GF-D8 (cell line): ENCODE measurements at regions not wholly inside any gene's neighbourhood (a gene's known extent, or its start where the extent isn't known, plus 50 kb on each side); places are given as distances from the start of the nearest gene placed in this dataset.

Experiments used
- DNase-seq: peaks from one replicate; lab custom pipeline; 2025; lab: John Stamatoyannopoulos, UW

DNA sequence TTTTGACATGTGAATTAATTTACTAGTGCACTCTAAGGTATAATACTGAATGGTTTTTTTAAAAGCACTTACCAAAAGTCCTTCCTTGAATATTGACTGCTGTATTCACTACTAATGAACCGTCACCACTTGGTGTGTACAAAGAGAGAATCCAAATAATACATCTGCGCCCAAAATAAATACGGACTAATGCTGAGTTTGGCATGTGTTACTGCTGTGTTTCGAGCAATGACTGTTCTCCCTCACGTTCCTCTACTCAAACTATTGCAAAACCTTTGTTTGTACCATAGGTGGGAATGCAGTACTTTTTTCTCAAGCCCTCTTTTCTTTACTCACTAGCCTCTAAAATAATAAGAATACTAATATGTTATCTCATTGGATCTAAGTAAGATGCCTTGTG, 305.5 kb downstream of the QKI start:
- DNase-seq = no peak

DNA sequence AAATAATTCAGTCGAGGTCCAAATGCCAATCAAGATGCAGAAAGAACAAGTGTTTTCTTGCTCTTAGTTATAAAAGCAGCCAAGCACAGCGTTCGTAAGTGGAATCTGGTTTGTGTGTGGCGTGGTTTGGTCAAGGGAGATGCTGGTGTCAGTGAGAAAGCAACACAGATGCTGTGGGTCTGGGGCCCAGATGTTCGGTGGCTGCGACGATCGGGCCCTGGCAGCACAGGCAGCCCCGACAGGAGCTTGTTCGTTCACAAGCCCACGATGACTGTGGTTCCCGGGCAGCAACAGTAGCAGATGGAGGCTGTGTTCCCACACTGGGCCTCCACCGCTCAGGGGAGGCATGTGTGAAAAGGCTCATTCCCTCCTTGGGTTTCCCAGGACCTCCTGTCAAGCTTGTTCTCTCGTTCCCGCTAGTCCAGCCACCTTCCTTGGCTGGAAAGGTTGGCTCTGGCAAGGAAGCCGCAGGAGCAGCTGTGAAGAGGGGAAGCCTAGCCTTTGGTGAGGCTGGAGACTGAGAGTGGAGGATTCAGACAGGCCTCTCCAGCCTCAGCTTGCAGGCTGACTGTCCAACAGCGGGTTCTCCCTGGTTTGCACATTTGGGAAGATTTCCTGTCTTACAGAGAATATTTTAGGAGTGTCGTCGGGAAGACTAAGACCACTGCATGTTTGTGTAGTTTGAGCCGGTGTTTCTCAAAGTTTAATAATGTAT, 304.7 kb downstream of the QKI start:
- DNase-seq = no peak

DNA sequence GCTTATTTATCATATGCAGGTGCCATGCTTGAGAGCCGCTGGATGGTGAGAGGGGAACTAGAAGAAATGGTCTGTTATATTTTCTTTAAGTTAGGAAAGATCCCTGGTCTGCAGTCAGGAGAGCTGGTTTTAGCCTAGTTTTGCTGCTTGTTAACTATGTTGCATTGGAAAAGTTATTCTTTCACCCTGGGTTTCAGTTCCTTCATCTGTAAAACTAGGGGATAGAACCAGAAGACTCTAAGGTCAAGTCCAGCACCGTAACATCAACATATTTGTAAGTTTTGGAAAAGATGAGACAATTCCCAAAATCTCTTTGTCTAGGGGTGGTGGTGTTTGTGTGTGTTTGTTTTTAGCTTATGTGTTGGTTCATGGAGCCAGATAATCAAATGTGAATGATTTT, 304.0 kb downstream of the QKI start:
- DNase-seq = no peak

DNA sequence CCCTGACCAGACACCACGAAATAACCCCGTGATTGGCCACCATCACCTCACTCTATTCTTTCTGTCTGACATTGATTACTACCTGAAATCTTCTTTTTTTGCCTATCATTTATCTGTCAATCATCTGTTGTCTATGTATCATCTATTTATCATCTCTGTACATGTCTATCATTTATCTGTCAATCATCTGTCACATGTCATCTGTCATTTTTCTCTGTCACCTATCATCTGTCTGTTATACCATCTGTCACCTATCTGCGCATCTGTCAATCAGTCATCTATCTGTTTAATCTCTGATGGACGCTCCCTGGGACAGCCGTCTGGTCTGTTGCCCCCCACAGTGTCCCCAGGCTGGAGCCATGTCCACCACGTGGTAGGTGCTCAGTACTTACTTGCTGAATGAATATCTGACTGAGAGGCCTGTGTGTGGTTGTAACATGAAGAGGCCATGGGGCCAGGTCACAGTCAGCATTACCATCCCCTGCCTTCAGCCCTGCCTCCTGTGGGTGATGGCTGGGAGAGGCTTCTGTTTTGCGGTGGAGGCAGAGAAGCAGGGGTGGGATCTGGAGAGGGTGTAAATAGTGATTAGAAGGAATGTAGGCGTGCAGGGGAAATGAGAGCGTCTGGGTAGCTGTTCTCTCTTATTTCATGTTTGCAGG, 302.7 kb downstream of the QKI start:
- DNase-seq = no peak

DNA sequence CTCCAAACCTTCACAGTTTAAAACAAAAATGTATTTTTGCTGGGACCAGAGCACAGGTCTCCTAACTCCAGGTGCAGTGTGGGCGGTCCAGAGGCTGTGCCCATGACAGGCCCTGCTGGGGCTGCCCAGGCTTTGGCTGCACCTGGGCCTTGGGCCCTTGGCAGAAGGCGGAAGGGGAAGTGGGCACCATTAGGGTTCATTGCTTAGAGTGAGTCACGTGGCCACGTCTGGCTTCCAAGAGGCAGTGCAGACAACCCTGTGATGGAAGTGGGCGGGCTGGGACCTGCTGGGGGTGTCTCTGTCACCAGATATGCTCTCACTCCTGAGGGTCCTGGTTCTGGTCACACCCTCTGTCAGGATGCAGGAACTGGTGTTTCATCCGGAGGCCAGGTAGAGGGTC, 302.2 kb downstream of the QKI start:
- DNase-seq = no peak

DNA sequence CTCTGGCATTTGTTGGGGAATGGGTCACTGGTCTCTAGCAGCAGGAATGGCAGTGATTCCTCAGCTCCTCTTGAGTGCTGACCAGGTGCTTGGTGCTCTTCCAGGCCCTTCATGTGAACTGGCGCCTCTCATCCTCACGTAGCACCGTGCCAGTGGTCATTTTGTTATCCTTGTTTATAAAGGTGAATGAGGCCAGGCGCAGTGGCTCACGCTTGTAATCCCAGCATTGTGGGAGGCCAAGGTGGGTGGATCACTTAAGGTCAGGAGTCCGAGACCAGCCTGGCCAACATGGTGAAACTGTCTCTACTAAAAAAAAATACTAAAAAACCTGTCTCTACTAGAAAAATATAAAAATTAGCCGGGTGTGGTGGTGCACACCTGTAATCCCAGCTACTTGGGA, 301.3 kb downstream of the QKI start:
- no peak for DNase-seq

DNA sequence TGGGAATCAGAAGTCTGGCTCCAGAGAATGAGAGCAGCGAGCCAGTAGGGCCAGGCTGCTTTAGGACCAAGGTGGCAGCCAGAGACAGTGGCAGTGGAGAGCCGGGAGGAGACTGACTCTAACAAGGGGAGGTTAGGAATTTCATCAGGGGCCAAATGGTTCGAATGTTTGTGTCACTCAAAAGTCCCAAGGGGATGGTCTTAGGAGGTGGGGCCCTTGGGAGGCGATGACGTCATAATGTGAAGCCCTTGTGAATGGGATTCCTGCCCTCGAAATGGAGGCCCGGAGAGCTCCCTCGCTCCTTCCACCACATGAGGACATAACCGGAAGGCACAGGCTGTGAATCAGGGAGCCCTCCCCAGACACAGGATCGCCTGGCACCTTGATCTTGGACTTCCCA, 299.7 kb downstream of the QKI start:
- DNase-seq = no peak

DNA sequence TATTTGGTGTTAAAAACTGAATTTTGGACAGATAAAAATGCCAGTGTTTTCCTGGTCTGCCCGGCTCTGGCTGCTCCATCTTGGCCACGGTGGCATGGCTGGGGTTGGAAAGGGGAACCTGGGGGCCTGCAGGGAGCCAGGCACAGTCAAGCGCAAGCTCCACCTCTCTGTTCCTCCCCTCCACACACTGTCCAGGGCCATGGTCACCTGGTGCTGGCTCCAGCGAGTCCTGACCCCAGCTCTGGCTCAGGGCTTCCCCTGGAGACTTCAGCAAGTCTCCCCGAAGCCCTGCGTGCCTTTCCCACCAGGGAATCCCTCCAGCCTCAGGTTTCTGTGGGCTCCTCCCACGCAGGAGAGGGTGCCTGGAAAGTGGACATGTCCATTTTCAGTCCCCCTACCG, 298.5 kb downstream of the QKI start:
- DNase-seq = no peak

DNA sequence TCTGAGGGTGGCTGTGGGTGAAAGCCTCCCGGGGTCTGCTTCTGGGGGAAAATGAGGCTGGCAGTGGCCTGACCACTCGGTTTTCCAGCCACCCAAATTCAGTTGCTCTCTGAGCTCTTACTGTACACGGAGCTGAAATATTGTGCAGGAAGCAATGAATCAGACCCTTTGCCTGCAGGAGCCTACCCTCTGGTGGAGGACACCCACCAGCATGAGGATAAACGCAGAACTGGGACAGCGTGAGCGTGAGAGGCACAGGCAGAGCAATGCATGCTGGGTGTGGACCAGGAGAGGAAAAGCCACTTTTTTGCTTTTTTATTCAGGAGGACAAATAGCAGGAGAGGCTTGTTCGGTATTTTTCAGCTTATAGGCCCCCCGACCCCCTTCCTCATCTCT, 298.0 kb downstream of the QKI start:
- DNase-seq = peak; percentile 69

DNA sequence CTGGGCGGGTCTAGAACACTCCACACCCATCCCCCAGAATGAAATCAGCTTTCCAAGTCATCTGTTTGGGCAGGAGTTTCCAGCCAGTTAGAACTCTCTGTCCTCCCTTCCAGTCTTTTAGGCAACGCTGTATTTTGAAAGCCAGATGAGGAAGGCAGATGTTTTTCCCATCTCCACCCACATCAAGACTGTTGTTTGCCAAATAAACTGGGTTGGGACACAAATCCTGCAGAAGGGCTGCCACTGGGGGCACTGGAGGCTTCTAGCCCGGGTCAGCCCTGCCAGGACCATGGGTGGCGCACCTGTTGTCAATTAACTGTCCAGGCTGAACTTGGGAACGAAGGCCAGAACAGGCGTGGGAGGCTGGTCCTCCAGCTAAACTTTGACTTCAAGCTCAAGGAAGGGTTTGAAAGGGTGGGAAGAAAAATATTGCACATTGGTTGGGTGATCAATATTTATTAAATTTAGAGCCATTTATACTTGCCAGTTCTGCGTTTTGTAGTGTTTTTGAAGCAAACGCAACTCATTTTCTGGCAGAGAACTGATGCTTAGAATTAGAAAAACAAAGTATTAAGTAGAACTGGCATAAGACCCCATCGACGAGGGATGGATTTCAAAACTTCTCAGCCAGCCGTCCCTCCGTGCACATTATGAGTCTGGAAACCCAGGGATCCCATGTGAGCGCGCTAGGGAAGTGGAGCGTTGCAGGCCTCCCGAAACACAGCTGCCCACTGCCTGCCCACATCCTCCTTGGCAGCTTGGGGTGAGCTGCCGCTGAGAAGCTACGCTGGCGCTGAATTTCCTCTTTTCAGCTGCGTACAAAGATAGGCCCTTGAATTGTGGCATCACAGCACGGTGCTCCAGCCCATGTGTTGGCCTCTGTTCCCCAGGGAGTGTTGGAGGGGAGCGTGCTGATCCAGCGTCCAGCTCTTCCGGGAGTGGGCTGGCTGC, 297.4 kb downstream of the QKI start:
- peak; percentile 86 for DNase-seq

DNA sequence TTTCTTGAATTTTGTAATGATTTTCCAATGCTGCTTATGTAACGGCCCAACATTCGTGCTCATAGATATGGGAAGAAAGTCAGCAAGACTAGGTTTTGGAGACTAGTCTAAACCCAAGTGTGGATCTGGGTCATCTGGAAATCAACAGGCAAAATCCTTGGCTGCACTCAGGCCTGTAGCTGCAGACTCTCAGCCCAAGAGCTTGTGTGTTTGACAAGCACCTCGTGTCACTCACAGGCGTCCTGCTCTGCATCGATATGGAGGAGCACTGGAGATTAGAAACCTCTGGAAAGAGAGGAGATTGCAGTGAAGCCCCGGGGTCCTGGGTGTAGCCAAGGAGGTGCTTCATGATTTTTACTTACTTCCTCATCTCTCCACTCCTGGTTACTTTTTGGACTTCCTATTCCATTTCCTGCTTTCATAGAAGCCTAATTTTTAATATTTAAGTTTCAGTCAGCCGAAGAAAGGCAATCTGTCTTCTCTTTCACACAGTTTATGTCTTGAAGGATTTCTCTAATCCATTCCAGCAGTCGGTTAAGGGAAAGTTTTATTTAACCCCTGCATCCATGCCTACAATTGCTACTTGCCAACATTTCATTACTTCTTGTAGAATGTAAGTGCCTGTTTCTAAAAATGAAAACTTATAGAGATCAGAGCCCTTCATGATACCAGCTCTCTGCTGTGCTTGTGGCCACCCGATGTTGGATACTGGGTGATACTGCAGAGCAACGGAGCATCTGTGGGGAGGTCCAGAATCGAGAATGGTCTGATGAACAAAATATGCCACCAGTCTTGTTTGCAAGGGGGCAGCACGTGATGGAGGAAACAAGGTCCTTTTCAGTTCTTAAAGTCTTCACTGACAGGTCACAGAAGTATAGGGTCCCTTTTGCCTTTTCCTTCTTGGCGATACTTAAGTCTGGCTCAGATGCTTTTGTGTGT, 296.3 kb downstream of the QKI start:
- no peak for DNase-seq

DNA sequence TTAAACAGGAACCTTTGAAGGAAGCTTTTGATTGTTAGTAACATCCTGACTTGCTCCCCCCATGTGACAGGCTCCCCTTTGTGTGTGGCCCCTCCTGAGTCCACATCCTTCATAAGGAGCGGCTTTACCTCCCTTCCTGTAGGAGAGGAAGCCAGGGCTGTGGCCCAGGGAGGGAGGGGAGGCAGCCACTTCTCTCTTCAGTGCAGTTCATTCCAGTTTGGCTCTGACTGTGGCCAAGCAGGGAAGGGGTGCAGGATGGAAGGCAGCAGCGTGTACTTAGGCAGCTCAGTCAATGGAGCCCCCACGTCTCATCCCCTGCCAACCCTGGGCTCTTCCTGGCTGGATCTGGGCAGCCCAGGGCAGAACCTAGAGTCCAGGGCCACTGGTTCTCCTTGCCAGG, 295.2 kb downstream of the QKI start:
- no peak for DNase-seq

DNA sequence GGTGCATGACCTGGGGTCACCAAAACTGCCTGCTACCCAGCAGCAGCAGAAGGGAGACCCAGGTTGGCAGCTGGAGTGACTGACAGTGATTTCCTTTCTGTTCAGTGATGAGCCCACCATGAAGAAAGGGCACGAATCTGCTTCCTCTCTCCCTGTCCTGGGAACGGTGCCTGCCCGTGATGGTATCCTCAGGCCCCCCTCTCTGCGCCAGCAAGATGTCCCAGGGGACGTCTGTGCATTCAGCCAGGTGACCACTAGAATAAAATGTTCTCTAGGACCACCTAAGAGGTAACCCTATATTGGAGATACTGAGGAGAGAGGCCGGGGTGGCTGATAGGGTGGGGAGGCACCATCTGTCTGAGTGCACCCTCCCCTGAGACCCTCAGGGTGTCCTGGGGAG, 294.7 kb downstream of the QKI start:
- no peak for DNase-seq

DNA sequence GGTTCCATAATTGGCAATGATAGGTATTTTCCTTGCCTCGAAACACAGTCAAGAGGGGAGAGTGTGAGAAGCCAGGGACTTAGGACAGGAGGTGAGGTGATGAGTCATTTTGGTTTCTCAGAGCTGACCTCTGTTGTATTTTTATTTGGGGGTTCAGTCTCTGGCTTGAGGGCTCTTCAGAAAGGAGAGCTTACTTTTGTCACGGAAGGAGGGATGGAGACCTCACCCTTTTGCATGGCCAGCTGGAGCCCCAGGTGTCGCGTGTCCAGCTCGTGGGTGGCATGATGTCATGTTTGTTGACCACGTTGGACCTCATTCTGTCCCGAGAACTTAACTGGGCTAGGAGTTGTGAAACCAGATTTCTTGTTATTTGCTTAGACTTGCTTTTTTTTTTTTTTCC, 293.9 kb downstream of the QKI start:
- no peak for DNase-seq

DNA sequence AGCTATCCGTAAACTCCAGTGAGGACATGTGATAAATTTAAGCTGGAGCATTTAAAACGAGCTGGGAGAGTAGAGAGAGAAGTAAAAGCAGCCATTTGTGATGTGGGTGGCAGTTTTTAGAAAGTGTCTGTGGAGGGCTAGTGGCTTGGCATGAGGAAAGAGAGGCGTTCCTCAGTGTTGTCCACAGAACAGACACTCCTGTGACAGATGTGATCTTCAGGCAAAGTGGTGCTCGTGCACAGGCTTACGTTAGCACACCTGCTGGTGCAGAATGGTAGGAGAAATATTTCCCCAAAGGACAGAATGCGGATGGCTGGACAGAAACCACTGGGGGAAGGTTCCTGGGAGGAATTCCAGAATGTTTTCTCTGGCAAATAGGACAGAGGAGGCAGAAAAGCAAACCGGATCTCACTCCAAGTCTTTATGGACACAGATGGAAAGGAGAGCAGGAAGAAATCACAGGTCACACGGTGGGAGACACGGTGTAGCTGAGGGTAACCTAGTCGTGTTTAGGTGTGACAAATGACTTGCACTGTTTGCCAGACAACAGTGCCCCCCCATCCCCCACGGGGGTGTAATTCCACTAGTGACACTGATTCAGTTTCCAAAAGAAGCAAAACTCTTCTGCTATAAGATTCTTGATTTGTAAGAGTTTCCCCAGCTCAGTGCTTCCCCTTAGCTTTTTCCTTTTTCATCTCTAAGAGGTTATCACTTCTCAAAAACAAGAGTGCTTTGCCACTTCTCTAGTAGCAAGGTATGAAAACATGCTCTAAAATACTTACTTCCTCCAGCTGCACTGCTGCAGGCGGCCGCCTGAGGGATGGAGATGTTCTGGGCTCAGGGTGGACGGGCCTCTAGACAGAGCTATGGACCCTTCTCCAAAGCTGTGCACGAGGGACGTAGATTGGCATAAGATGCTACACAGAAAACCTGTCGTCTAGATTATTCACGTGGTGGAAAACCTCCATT, 293.2 kb downstream of the QKI start:
- no peak for DNase-seq

DNA sequence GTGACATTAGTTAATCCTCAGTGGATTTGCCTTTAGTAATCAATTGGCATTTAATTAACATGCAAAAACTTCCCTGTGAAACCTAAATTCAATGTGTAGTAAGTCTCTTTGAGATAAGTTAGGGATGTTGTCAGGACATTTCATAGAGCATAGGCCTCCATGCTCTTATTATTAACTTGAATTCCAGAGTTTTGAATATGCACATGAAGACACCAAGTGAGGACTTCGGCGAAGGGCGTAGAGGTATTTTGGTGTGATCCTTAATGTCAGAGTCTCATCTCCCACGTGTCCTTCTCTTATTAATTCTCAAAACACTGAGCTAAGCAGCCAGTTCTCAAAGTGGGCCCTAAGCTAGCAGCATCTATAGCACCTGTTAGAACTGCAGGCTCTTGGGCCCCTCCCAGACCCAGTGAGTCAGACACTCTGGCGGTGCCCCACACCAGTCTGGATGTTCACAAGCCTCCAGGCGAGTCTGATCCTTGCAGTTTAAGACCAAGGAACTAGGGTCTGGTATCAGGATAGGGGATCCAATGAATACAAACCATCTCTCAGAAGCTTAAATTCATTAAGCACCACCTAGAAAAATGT, 292.1 kb downstream of the QKI start:
- DNase-seq = no peak

DNA sequence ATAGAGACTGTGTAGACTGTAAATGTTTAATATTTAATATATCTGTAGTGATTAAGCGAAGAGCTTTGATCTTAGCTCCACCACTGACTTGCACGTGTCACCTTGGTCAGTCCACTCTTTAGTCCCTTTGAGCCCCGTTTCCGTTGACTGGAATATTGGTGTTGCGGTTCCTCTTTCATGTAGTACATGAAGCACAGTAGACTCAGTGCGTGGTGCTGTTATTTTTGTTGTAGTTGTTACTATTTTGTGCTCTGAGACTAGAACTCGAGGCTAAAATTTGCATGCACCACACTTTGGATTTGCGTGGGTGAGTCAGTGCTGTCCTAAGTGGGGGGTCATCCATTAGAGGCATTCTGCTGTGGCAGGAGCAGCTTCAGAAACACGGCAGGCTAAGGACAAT, 291.4 kb downstream of the QKI start:
- DNase-seq = no peak

DNA sequence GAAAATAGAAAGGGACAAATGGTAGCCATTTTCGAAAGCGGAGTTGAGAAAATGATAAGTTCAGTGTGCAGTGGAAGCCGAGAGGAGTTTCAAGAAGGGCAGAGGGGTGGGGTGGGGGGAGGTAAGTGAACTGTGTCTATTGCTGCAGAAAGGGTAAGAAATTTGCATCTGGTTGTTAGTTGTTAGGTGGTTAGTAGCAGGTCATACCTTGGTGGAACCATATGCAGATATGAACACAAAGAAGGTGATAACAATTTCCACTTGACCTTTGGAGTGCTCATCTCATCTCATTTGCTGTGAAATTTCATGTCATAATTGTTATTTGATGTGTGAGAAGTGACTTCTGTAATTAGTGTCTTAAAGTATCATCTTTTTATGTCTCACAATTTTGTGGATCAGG, 288.2 kb downstream of the QKI start:
- DNase-seq = no peak

DNA sequence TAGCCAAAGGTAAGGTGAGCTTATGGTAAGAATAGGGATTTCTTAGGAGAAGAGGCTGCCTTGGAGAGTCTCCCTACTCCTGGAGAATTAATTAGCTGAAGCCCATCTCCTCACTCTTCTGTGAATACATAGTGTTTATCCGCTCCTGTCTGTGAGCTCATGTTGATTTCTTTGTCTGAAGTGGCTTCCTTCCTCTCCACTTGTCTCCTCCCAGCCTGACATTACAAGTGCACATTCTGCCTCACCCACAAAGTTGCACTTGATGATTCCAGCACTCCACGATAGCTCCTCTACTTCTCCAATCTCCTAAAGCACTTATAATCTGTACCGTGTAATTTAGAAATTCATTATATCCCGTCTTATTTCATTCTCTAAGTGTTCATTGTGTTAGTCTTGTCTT, 287.2 kb downstream of the QKI start:
- no peak for DNase-seq

DNA sequence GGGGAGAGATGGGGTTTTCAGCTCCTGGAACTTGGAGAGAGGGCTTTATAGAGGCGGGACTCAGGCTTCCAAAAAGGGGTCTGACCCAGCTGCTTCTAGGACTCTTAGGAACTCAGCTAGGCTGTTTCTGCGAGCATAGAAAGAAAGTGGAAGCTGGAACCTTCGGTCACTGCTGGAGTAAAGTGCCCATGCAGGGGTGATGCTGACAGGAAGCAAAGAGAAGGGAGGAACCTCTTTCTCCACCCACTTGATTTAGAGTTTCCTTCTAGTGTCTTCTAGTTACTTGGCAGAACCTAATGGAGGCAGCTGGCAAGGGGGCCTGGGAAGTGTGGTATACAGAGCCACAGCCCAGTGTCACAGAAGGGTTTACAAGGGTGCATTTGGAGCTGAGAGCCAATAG, 283.6 kb downstream of the QKI start:
- DNase-seq = no peak
